GM21576 (cell line): ENCODE measurements at regions not wholly inside any gene's neighbourhood (a gene's known extent, or its start where the extent isn't known, plus 50 kb on each side); places are given as distances from the start of the nearest gene placed in this dataset.

Source experiments
- ATAC-seq: cut with Tn5 transposase; IDR thresholded peaks from one replicate; pipeline ENCODE4 v1.9.1; 2021; ENCODE audit warnings: mild to moderate bottlenecking, moderate library complexity; ENCODE audit not compliant: unreplicated experiment

- ATAC-seq = no peak
Observed at GRCh38 chr16:51445250-51445649, 294.2 kb upstream of the SALL1 start.

- ATAC-seq = no peak
Observed at GRCh38 chr16:51443934-51444333, 292.9 kb upstream of the SALL1 start.

GRCh38 chr16:51442141-51442870 is 291.2 kb upstream of the SALL1 start:
- no peak for ATAC-seq

GRCh38 chr16:51440131-51440889 is 289.2 kb upstream of the SALL1 start:
- no peak for ATAC-seq

GRCh38 chr16:51439271-51439670 is 288.2 kb upstream of the SALL1 start:
- no peak for ATAC-seq

GRCh38 chr16:51436742-51437141 is 285.7 kb upstream of the SALL1 start:
- ATAC-seq = no peak

GRCh38 chr16:51434567-51435198 is 283.6 kb upstream of the SALL1 start:
- ATAC-seq = no peak

- no peak for ATAC-seq
Observed at GRCh38 chr16:51433599-51433998, 282.5 kb upstream of the SALL1 start.

GRCh38 chr16:51431517-51432241 is 280.6 kb upstream of the SALL1 start:
- no peak for ATAC-seq

- ATAC-seq = no peak
Observed at GRCh38 chr16:51430716-51431369, 279.8 kb upstream of the SALL1 start.

GRCh38 chr16:51429041-51429440 is 278.0 kb upstream of the SALL1 start:
- no peak for ATAC-seq

- ATAC-seq = no peak
Observed at GRCh38 chr16:51427085-51427484, 276.0 kb upstream of the SALL1 start.

GRCh38 chr16:51426276-51426675 is 275.2 kb upstream of the SALL1 start:
- no peak for ATAC-seq

- no peak for ATAC-seq
Observed at GRCh38 chr16:51420247-51420646, 269.2 kb upstream of the SALL1 start.

GRCh38 chr16:51419768-51420167 is 268.7 kb upstream of the SALL1 start:
- no peak for ATAC-seq

- no peak for ATAC-seq
Observed at GRCh38 chr16:51418258-51418657, 267.2 kb upstream of the SALL1 start.

GRCh38 chr16:51416926-51417325 is 265.9 kb upstream of the SALL1 start:
- ATAC-seq = no peak

- ATAC-seq = no peak
Observed at GRCh38 chr16:51410125-51410524, 259.1 kb upstream of the SALL1 start.

- ATAC-seq = no peak
Observed at GRCh38 chr16:51409001-51409675, 258.1 kb upstream of the SALL1 start.

- no peak for ATAC-seq
Observed at GRCh38 chr16:51408357-51408756, 257.3 kb upstream of the SALL1 start.
